GM18868 (cell line): ENCODE measurements at regions not wholly inside any gene's neighbourhood (a gene's known extent, or its start where the extent isn't known, plus 50 kb on each side); places are given as distances from the start of the nearest gene placed in this dataset.
"Not testable (repeated sequence)": the region's sequence is repeated elsewhere in the genome, so short reads cannot be mapped to it uniquely, and the experiment has no call there.

Source experiments
- ATAC-seq: cut with Tn5 transposase; IDR thresholded peaks from one replicate; pipeline ENCODE4 v1.9.1; 2021; ENCODE audit warnings: mild to moderate bottlenecking, moderate library complexity; ENCODE audit not compliant: unreplicated experiment

GRCh38 chr2:111282162-111282561, 161.4 kb downstream of the BCL2L11 start:
- ATAC-seq = not testable (repeated sequence)

GRCh38 chr2:111287646-111288568, 167.2 kb downstream of the BCL2L11 start:
- not testable (repeated sequence) for ATAC-seq

GRCh38 chr2:111290370-111290769, 169.7 kb downstream of the BCL2L11 start:
- ATAC-seq = not testable (repeated sequence)

GRCh38 chr2:111291566-111291965, 170.9 kb downstream of the BCL2L11 start:
- not testable (repeated sequence) for ATAC-seq

- not testable (repeated sequence) for ATAC-seq
These were observed 171.7 kb downstream of the BCL2L11 start for GRCh38 chr2:111292232-111292968.

GRCh38 chr2:111294699-111295098, 174.0 kb downstream of the BCL2L11 start:
- not testable (repeated sequence) for ATAC-seq

GRCh38 chr2:111296122-111296804, 175.5 kb downstream of the BCL2L11 start:
- not testable (repeated sequence) for ATAC-seq

- ATAC-seq = not testable (repeated sequence)
These were observed 176.4 kb downstream of the BCL2L11 start for GRCh38 chr2:111297128-111297527.

GRCh38 chr2:111298927-111299326, 178.2 kb downstream of the BCL2L11 start:
- not testable (repeated sequence) for ATAC-seq

- not testable (repeated sequence) for ATAC-seq
These were observed 178.9 kb downstream of the BCL2L11 start for GRCh38 chr2:111299635-111300034.

GRCh38 chr2:111301677-111302076, 181.0 kb downstream of the BCL2L11 start:
- not testable (repeated sequence) for ATAC-seq

- ATAC-seq = not testable (repeated sequence)
These were observed 181.9 kb downstream of the BCL2L11 start for GRCh38 chr2:111302397-111303218.

GRCh38 chr2:111307302-111307701, 186.6 kb downstream of the BCL2L11 start:
- not testable (repeated sequence) for ATAC-seq

- ATAC-seq = not testable (repeated sequence)
These were observed 188.7 kb downstream of the BCL2L11 start for GRCh38 chr2:111309231-111310075.

GRCh38 chr2:111310395-111310794, 189.7 kb downstream of the BCL2L11 start:
- ATAC-seq = not testable (repeated sequence)

GRCh38 chr2:111311568-111311967, 190.9 kb downstream of the BCL2L11 start:
- not testable (repeated sequence) for ATAC-seq

GRCh38 chr2:111312897-111313607, 192.3 kb downstream of the BCL2L11 start:
- ATAC-seq = not testable (repeated sequence)

- ATAC-seq = not testable (repeated sequence)
These were observed 193.0 kb downstream of the BCL2L11 start for GRCh38 chr2:111313711-111314110.
